Lower lobe of right lung (tissue), 2 donors: ENCODE measurements at regions not wholly inside any gene's neighbourhood (a gene's known extent, or its start where the extent isn't known, plus 50 kb on each side); places are given as distances from the start of the nearest gene placed in this dataset.

ENCODE experiments used
- ATAC-seq, 2 donors: fragments of 200-7000 bp; cut with Tn5 transposase; one replicate each; pipeline ENCODE4 v1.9.1; 2020 to 2022; ENCODE audit warnings: mild to moderate bottlenecking in 2 of 2, moderate library complexity in 2 of 2
- DNase-seq: peaks from one replicate; pipeline ENCODE4 v3.0.0-alpha.2; 2020
- H3K27ac ChIP-seq: fragments of 200-600 bp; one replicate; pipeline ENCODE4 v1.8.0; 2022
- H3K27me3 ChIP-seq: fragments of 200-600 bp; one replicate; pipeline ENCODE4 v1.8.0; 2022; ENCODE audit warnings: low read depth
- H3K36me3 ChIP-seq: fragments of 200-600 bp; one replicate; pipeline ENCODE4 v1.8.0; 2022; ENCODE audit warnings: mild to moderate bottlenecking
- H3K4me1 ChIP-seq: fragments of 200-600 bp; one replicate; pipeline ENCODE4 v1.8.0; 2022
- H3K4me3 ChIP-seq: fragments of 200-600 bp; one replicate; pipeline ENCODE4 v1.8.0; 2022; ENCODE audit warnings: mild to moderate bottlenecking
- H3K9me3 ChIP-seq: fragments of 200-600 bp; one replicate; pipeline ENCODE4 v1.8.0; 2022
- intact Hi-C: fragments of 100-400 bp; cut with DNase I; formaldehyde crosslinking; loops from one replicate; pipeline ENCODE4 v1.11.0; 2022
- TF ChIP-seq, protein P1 (sequence below): fragments of 200-600 bp; IDR thresholded peaks from one replicate; pipeline ENCODE4 v1.8.0; 2022; ENCODE audit warnings: antibody characterized with exemption, mild to moderate bottlenecking
- donor health status: DM: no; HTN: yes; CAD: no; lungs with severe emphysema.

DNA sequence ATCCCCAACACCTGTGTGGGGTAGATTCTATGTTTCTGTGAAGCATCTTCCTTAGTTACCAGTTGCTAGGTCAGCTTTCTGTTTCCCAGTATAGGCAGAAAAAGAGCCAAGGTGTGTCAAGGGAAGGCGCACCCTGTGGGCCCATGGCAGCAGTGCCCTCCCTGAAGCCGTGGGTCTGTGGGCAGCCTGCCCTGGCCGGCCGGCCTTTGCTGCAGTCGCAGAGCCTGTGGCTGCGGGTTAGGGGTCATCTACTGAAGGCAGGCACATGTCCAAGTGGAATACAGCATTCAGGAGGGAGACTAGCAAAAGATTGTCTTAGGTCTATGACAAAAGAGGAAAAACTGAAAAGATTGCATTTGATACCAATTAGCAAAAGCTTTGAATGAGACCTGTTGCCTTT lies 214.0 kb downstream of the IRS2 start:
- Histone ChIP-seq H3K4me3 (no peak overlapping the region), H3K9me3 (no peaks in the 10 kb centered on the region), H3K27ac (no peak overlapping the region), H3K4me1 (no peaks in the 10 kb centered on the region), H3K27me3 (no peaks in the 10 kb centered on the region), H3K36me3 (no peaks in the 10 kb centered on the region)
- no peak for DNase-seq
- TF ChIP-seq, protein P1, sequence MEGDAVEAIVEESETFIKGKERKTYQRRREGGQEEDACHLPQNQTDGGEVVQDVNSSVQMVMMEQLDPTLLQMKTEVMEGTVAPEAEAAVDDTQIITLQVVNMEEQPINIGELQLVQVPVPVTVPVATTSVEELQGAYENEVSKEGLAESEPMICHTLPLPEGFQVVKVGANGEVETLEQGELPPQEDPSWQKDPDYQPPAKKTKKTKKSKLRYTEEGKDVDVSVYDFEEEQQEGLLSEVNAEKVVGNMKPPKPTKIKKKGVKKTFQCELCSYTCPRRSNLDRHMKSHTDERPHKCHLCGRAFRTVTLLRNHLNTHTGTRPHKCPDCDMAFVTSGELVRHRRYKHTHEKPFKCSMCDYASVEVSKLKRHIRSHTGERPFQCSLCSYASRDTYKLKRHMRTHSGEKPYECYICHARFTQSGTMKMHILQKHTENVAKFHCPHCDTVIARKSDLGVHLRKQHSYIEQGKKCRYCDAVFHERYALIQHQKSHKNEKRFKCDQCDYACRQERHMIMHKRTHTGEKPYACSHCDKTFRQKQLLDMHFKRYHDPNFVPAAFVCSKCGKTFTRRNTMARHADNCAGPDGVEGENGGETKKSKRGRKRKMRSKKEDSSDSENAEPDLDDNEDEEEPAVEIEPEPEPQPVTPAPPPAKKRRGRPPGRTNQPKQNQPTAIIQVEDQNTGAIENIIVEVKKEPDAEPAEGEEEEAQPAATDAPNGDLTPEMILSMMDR: no peak
- no peak for ATAC-seq
- intact Hi-C loops: no loop called here

DNA sequence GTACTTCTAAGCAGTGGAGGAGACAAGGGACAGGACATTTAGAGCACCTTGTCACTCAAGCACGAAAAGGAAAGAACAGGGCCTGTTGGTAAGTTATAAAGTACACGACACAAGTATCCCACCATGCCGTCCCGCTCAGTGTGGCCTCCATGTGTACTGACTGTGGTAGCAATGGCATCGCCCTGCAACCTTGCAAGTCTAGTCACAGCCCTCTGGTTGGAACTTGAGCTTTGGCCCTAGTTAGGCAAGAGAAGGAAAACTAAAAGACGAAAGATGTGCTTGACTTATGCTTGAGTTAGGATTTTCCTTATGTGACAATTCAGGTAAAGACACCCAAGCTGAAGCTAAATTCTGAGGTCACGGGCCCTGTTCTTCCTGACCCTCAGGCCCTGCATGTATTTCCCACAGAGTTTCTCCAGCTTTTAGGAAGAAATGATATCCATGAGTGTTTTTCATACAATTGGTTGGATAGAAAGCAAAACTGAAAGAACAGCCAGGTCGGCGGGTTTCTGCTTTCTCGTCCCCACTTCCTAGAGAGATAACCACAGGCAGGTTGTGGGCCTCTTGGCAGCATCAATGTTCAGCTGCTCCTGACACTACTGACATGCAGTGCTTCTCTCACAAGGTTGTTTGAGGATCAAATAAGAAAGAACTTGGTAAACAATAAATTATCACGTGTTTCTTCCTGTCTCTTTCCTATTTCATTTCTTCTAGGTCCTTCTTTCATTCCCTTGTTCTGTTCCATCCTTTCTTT lies 216.2 kb downstream of the IRS2 start:
- ATAC-seq (no peak), DNase-seq (no peak)
- Histone ChIP-seq H3K27ac (no peak overlapping the region), H3K36me3 (no peaks in the 10 kb centered on the region), H3K9me3 (no peaks in the 10 kb centered on the region), H3K4me1 (no peaks in the 10 kb centered on the region), H3K4me3 (no peak overlapping the region), H3K27me3 (no peaks in the 10 kb centered on the region)
- intact Hi-C loops: no loop called here
- TF ChIP-seq, protein P1: no peak

DNA sequence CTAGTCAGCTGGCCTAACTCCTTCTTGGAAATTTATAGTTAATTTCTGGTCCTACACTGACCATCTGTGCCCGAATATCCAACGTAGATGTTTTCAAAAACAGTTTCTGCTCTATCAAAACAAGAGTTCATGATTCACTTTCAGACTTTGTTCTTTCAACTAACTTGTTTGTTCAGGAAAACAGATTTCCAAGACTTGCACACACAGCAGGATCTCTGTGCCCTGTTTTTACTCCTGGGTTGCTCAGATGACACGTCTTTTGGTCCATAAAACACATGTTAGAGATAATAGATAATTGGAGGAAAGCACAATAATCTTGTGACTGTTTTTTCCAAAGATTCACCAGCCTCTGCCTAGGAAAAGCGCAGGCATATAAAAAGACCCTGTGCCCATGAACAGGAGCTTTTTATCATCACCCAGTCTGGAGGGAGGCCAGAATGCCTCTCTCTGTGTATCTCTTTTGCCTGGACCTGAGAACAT lies 218.0 kb downstream of the IRS2 start:
- Histone ChIP-seq H3K4me3 (no peak overlapping the region), H3K36me3 (no peaks in the 10 kb centered on the region), H3K27ac (no peak overlapping the region), H3K27me3 (no peaks in the 10 kb centered on the region), H3K4me1 (no peaks in the 10 kb centered on the region), H3K9me3 (no peaks in the 10 kb centered on the region)
- intact Hi-C loops: no loop called here
- ATAC-seq: no peak
- TF ChIP-seq, protein P1: no peak
- DNase-seq: no peak

DNA sequence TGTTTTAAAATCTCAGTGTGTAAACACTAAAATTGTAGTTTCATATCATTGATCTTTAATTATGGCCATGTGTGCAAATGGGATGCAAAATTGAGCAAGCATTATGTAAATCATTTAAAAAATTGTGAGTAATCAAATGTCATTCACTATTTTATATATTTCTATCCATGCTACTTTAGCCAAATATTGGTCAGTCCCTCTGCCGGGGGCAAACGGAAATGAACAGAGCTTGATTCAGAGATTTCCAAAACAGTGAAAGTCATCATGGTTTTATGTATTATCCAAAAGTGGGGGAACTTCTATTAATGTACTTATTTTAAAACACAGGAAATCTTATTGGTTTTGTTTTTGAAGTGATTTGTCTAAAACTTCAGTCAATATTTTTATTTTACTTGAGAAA lies 219.1 kb downstream of the IRS2 start:
- no peak for DNase-seq
- intact Hi-C loops: no loop called here
- H3K27ac ChIP-seq: no peak overlapping the region
- no peaks in the 10 kb centered on the region for H3K36me3 ChIP-seq
- no peaks in the 10 kb centered on the region for H3K9me3 ChIP-seq
- TF ChIP-seq, protein P1: no peak
- H3K4me1 ChIP-seq: no peaks in the 10 kb centered on the region
- no peaks in the 10 kb centered on the region for H3K27me3 ChIP-seq
- no peak for ATAC-seq
- H3K4me3 ChIP-seq: no peak overlapping the region

DNA sequence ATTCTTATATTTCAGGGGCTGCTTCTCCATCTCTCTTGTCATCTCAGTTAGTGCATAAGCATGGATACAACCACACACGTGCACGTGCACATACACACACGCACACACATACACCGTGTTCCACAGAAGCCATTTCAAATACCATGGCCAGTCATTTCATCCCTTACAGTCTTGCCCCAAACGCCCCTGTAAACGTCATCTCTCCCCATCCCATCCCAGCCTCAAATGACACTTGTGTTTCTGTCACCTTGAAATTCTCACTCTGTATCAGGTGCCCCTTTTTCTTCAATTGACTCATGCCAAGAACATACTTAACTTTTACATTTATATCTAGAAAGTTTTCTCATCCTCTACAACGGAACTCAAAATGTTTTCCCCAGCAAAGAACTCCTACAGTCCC lies 220.5 kb downstream of the IRS2 start:
- Histone ChIP-seq H3K9me3 (no peaks in the 10 kb centered on the region), H3K27ac (no peak overlapping the region), H3K27me3 (no peaks in the 10 kb centered on the region), H3K36me3 (no peaks in the 10 kb centered on the region), H3K4me3 (no peak overlapping the region), H3K4me1 (no peaks in the 10 kb centered on the region)
- TF ChIP-seq, protein P1: no peak
- intact Hi-C loops: no loop called here
- ATAC-seq (no peak), DNase-seq (no peak)
